C4-2B (cell line): ENCODE measurements at regions not wholly inside any gene's neighbourhood (a gene's known extent, or its start where the extent isn't known, plus 50 kb on each side); places are given as distances from the start of the nearest gene placed in this dataset.

Experiments used
- H3K27ac ChIP-seq: fragments of 450-650 bp; 2 replicates; pipeline ENCODE4 v1.5.1; 2017
- ZFX ChIP-seq: fragments of 450-650 bp; IDR thresholded peaks from 2 replicates; pipeline ENCODE4 v1.6.1; 2017
- TF ChIP-seq, protein P1 (sequence below): fragments of 450-650 bp; conservative IDR thresholded peaks from 2 replicates; pipeline ENCODE4 v1.5.1; 2017; ENCODE audit warnings: mild to moderate bottlenecking

DNA sequence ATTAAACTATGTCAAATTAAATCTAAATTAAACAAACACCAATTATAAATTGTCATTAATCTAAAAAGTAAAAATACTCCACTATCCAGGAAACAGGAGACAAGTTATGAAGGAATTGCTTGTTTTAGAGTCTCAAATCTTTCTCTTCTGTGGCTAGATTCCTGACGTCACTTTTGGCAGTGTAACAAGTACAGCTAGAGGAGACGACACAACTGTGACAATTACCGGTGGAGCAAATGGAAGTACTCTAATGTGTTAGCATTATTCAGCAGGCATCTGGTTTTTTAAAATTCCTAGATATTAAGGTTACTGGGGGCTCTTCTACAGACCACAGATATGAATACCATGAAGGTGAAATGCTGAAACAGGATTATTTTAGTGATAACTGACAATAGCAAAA is 1042.7 kb downstream of the EPHA7 start:
- TF ChIP-seq ZFX = no peak
- TF ChIP-seq, protein P1, sequence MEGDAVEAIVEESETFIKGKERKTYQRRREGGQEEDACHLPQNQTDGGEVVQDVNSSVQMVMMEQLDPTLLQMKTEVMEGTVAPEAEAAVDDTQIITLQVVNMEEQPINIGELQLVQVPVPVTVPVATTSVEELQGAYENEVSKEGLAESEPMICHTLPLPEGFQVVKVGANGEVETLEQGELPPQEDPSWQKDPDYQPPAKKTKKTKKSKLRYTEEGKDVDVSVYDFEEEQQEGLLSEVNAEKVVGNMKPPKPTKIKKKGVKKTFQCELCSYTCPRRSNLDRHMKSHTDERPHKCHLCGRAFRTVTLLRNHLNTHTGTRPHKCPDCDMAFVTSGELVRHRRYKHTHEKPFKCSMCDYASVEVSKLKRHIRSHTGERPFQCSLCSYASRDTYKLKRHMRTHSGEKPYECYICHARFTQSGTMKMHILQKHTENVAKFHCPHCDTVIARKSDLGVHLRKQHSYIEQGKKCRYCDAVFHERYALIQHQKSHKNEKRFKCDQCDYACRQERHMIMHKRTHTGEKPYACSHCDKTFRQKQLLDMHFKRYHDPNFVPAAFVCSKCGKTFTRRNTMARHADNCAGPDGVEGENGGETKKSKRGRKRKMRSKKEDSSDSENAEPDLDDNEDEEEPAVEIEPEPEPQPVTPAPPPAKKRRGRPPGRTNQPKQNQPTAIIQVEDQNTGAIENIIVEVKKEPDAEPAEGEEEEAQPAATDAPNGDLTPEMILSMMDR = no peak
- H3K27ac ChIP-seq = no peak overlapping the region

DNA sequence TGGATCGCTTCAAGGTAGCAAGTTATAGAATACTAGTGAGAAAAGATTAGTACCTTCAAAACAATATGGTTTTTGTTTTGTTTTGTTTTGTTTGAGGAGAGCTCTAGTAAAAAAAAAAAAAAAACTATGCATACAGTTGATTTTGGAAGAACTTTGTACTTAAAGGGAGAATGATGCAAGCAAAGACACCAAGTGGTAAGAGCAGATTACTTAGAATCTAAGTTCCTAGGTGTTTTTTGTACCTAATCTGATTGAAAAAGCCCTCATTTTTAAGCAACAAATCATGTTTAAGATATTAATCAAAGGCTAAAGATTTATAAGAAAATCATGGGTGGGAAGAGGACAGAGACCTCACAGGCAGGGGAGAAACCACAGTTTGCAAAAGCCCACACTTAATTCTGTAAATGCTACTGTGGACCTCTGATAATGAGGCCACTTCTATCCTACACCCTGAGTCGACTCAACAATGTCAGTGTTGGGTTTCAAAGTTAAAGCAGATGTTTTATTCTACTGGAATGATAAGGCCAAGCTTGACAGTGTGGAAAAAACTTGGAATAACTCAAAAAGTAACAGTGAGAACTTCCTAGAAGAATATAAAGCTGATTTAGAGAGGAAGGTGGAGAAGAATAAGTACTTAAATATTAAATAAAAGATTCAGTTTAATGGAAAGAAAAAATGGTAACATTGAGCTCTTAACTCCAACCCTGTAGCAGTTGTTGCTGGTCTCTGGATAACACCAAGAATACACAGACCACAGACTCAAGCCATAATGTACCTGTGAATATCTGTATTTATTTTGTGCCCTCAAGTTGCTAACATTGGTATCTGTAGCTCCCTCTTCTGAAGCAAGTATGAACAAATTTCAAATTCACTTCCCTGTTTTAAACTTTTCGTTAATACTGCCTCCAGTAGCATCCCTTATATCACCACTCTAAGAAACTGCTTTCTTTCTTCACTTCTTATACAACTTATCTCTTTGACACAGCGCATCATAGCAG is 1047.8 kb downstream of the EPHA7 start:
- TF ChIP-seq, protein P1 = no peak
- no peak for TF ChIP-seq ZFX
- H3K27ac ChIP-seq = no peak overlapping the region

DNA sequence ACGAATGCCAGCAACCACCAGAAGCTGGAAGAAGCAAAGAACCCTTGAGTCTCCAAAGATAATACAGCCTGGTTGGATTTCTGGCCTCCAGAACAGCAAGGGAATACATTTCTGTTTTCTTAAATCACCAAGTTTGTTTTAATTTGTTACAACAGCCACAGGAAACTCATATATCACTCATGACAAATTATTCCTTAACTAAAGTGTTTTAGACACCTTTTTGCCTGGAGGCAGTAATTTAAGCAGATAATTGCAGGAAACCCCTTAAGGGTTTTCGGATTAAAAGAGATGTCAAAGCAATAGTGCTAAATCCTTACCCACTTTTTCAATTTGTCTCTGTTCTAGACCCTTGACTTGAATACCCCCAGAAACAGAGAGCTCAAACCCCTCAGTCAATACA is 1050.0 kb downstream of the EPHA7 start:
- H3K27ac ChIP-seq = no peak overlapping the region
- no peak for TF ChIP-seq ZFX
- TF ChIP-seq, protein P1 = no peak

DNA sequence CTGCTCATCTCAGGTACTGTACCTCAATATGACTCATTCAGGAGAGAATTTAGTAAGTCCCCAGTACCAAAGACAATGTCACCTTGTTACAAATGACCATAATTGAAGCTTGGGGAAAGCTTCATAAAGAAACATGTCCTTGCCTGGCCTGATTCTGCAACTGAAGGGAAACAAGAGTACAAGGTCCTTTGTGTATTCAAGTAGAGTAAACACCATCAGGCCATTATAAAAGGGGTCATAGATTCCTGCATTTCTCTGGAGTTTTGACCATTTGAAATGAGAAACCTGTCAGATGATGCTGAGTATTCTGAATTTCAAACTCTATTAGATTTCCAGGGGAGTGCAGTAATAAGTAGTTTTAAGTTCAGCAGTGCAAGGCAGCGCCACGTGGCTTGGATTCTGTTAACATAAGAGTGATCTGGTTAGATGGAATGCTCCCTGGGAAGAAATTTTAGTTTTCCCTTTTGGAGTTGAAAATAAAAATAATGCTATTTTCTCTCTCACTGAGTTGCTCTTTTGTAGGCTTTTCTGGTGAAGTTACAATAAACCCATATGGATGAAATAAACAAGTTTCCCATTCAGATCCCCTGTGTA is 1054.3 kb downstream of the EPHA7 start:
- TF ChIP-seq, protein P1 = no peak
- no peak overlapping the region for H3K27ac ChIP-seq

DNA sequence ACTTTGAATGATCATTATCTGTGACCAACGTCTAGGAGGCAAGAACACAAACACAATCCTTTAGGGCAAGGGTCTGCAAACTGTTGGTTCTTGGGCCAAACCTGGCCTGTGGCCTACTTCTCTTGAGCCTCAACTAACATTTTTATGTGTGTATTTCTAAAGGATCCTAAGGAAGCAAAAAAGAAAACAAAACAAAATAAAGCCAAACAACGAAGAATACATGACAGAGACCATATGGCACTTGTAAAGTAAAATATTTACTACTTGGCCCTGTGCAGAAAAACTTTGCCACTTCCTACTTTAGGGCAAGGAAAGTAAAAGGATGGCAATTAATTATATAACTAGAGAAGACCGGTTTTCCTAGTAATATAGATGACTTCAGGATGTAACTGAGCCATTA is 1056.2 kb downstream of the EPHA7 start:
- no peak overlapping the region for H3K27ac ChIP-seq
- TF ChIP-seq, protein P1 = no peak
- no peak for TF ChIP-seq ZFX

DNA sequence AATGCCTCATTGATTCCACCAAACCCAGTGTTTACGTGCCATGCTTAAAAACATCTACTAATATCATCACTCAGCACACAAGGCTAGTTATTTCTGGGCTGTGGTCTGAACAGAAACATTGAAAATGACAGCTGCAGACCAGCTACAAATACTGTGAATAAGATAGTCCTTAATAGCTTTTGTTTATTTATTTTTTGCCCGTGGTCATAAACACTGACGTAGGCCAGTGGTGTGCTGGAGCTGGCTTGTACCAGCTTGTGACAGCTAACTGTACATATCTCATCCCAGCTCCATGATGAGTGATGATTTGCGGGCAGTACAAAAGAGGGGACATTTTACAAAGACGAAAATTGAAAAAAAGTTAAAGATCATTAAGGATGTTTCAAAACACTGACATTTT is 1057.0 kb downstream of the EPHA7 start:
- TF ChIP-seq, protein P1 = no peak
- no peak for TF ChIP-seq ZFX
- no peak overlapping the region for H3K27ac ChIP-seq

DNA sequence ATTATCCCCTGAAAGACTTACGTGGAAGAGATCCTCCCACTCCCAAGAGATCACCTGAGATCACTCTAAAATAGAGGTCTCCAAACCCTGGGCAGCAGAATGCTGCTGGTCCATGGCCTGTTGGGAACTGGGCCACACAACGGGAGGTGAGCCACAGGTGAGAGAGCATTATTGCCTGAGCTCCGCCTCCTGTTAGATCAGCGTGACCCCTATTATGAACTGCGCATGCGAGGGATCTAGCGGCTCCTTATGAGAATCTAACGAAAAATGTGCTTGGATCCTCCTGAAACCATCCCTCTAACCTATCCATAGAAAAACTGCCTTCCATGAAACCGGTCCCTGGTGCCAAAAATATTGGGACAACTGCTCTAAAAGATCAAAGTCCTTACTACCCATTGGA is 1057.4 kb downstream of the EPHA7 start:
- TF ChIP-seq ZFX = no peak
- TF ChIP-seq, protein P1 = no peak
- H3K27ac ChIP-seq = no peak overlapping the region
